Neuronal stem cell (in vitro differentiated cells): ENCODE measurements at regions not wholly inside any gene's neighbourhood (a gene's known extent, or its start where the extent isn't known, plus 50 kb on each side); places are given as distances from the start of the nearest gene placed in this dataset.

Experiments used
- DNase-seq: peaks from one replicate; pipeline ENCODE4 v3.0.0-alpha.2; 2013; ENCODE audit warnings: low spot score
- H2AFZ ChIP-seq: one replicate; pipeline ENCODE4 v1.6.1; 2013; ENCODE audit warnings: mild to moderate bottlenecking, low read length, inconsistent platforms
- H2AK5ac ChIP-seq: 2 replicates; pipeline ENCODE4 v1.6.1; 2013; ENCODE audit warnings: low read depth, mild to moderate bottlenecking, inconsistent platforms, low read length, moderate library complexity, mixed read lengths
- H2BK120ac ChIP-seq: 2 replicates; pipeline ENCODE4 v1.6.1; 2013; ENCODE audit warnings: low read depth, mild to moderate bottlenecking, inconsistent platforms, low read length, moderate library complexity, mixed read lengths
- H2BK12ac ChIP-seq: one replicate; pipeline ENCODE4 v1.6.1; 2013; ENCODE audit warnings: low read length, inconsistent platforms
- H2BK15ac ChIP-seq: 2 replicates; pipeline ENCODE4 v1.6.1; 2013; ENCODE audit warnings: mild to moderate bottlenecking, low read length, inconsistent platforms, mixed read lengths
- H2BK5ac ChIP-seq: one replicate; pipeline ENCODE4 v1.6.1; 2013; ENCODE audit warnings: inconsistent platforms, mild to moderate bottlenecking, low read length, moderate library complexity
- H3K14ac ChIP-seq: one replicate; pipeline ENCODE4 v1.6.1; 2013; ENCODE audit warnings: low read length, inconsistent platforms
- H3K18ac ChIP-seq: 2 replicates; pipeline ENCODE4 v1.6.1; 2013; ENCODE audit warnings: low read length, inconsistent platforms
- H3K23ac ChIP-seq: 2 replicates; pipeline ENCODE4 v1.6.1; 2013; ENCODE audit warnings: low read depth, mild to moderate bottlenecking, mixed read lengths, low read length, inconsistent platforms; ENCODE audit not compliant: poor library complexity
- H3K27ac ChIP-seq: replicated peaks from 3 replicates; pipeline ENCODE4 v1.5.1; 2013; ENCODE audit warnings: low read length, inconsistent platforms
- H3K27me3 ChIP-seq, 3 experiments: 2 replicates each; pipeline ENCODE4 v1.6.1; 2013; ENCODE audit warnings: low read length in 3 of 3, mild to moderate bottlenecking in 2 of 3, inconsistent platforms in 1 of 3, low read depth in 1 of 3, mixed read lengths in 1 of 3, moderate library complexity in 1 of 3; ENCODE audit not compliant: control insufficient read depth in 3 of 3, insufficient read depth in 3 of 3
- H3K36me3 ChIP-seq, 2 donors: replicated peaks in 1 of 2; 2 replicates each; pipeline ENCODE4 v1.6.1; 2013; ENCODE audit warnings: low read length in 2 of 2; ENCODE audit not compliant: control insufficient read depth in 2 of 2, insufficient read depth in 2 of 2
- H3K4ac ChIP-seq: 2 replicates; pipeline ENCODE4 v1.6.1; 2013; ENCODE audit warnings: inconsistent platforms, mild to moderate bottlenecking, low read length, moderate library complexity
- H3K4me1 ChIP-seq, 2 donors: 1 replicate in 1 of 2; 2 replicates in 1 of 2; pipeline ENCODE4 v1.6.1; 2013; ENCODE audit warnings: low read length in 2 of 2, low read depth in 1 of 2; ENCODE audit not compliant: control insufficient read depth in 2 of 2, insufficient read depth in 1 of 2
- H3K4me2 ChIP-seq: one replicate; pipeline ENCODE4 v1.6.1; 2013; ENCODE audit warnings: mild to moderate bottlenecking, low read length, inconsistent platforms; ENCODE audit not compliant: insufficient read depth, poor library complexity, severe bottlenecking
- H3K4me3 ChIP-seq, 2 donors: 2 replicates each; pipeline ENCODE4 v1.5.1; 2013; ENCODE audit warnings: low read length in 2 of 2, mild to moderate bottlenecking in 2 of 2, inconsistent platforms in 1 of 2, moderate library complexity in 1 of 2
- H3K79me1 ChIP-seq: one replicate; pipeline ENCODE4 v1.6.1; 2013; ENCODE audit warnings: low read depth, mild to moderate bottlenecking, inconsistent platforms, low read length, moderate library complexity
- H3K9ac ChIP-seq: one replicate; pipeline ENCODE4 v1.6.1; 2013; ENCODE audit warnings: mild to moderate bottlenecking, low read depth, low read length, inconsistent platforms; ENCODE audit not compliant: poor library complexity
- H3K9me3 ChIP-seq, 2 donors: replicated peaks in 1 of 2; 2 replicates each; pipeline versions ENCODE3 to v1.6.1; 2013; ENCODE audit warnings: low read length in 2 of 2, mild to moderate bottlenecking in 2 of 2, inconsistent platforms in 1 of 2, low read depth in 1 of 2, mixed read lengths in 1 of 2, moderate library complexity in 1 of 2; ENCODE audit not compliant: control insufficient read depth in 2 of 2, insufficient read depth in 1 of 2
- H4K8ac ChIP-seq: one replicate; pipeline ENCODE4 v1.6.1; 2013; ENCODE audit warnings: low read depth, mild to moderate bottlenecking, inconsistent platforms, low read length, moderate library complexity
- H4K91ac ChIP-seq: one replicate; pipeline ENCODE4 v1.6.1; 2013; ENCODE audit warnings: low read length, low read depth, mild to moderate bottlenecking, inconsistent platforms; ENCODE audit not compliant: poor library complexity
- WGBS, 2 donors: extraction: QIAGEN DNeasy Blood & Tissue Kit; methylation state at CpG; one replicate each; pipeline ENCODE4 v1.1.7; 2013; ENCODE audit warnings: missing lambda C conversion rate in 2 of 2, mixed read lengths in 1 of 2; ENCODE audit not compliant: insufficient read length in 2 of 2, insufficient replicate concordance in 1 of 2; ENCODE audit errors: extremely low coverage in 2 of 2; 5-methylcytosine and 5-hydroxymethylcytosine counted together

GRCh38 chr3:144173491-144173890 lies 201.9 kb downstream of the DIPK2A start:
- DNase-seq = no peak
- Histone ChIP-seq H3K4me2 (no peak overlapping the region), H3K23ac (no peak overlapping the region), H2BK120ac (no peak overlapping the region), H2AFZ (no peak overlapping the region), H4K8ac (no peak overlapping the region), H2AK5ac (no peak overlapping the region), H2BK15ac (no peak overlapping the region), H3K18ac (no peak overlapping the region), H2BK12ac (no peak overlapping the region), H3K4me1 (no peaks in the 10 kb centered on the region), H3K79me1 (no peaks in the 10 kb centered on the region), H3K36me3 (no peaks in the 10 kb centered on the region), H3K27ac (no peak overlapping the region), H3K9me3 (no peaks in the 10 kb centered on the region), H3K9ac (no peak overlapping the region), H2BK5ac (no peak overlapping the region), H3K27me3 (no peaks in the 10 kb centered on the region), H3K14ac (no peak overlapping the region), H4K91ac (no peak overlapping the region), H3K4ac (no peak overlapping the region), H3K4me3 (no peak overlapping the region)
- WGBS, 2 donors = 100% methylated on average over 1 of the region's 1 CpG; no CpG with 5 or more reads in 1 of the 2 donors

GRCh38 chr3:144175644-144176425 lies 204.2 kb downstream of the DIPK2A start:
- no peaks in the 10 kb centered on the region for H3K27me3 ChIP-seq
- H3K14ac ChIP-seq = no peak overlapping the region
- H3K4me3 ChIP-seq = no peak overlapping the region
- H2AFZ ChIP-seq = no peak overlapping the region
- no peak overlapping the region for H3K4ac ChIP-seq
- H2BK120ac ChIP-seq = no peak overlapping the region
- no peak overlapping the region for H2BK15ac ChIP-seq
- no peak overlapping the region for H4K8ac ChIP-seq
- no peak overlapping the region for H2BK12ac ChIP-seq
- H3K27ac ChIP-seq = no peak overlapping the region
- no peak for DNase-seq
- H3K4me1 ChIP-seq = no peaks in the 10 kb centered on the region
- no peak overlapping the region for H3K4me2 ChIP-seq
- H2BK5ac ChIP-seq = no peak overlapping the region
- H2AK5ac ChIP-seq = no peak overlapping the region
- no peak overlapping the region for H4K91ac ChIP-seq
- WGBS, 2 donors = no CpG with 5 or more reads among the region's 21 CpGs
- H3K9ac ChIP-seq = no peak overlapping the region
- H3K36me3 ChIP-seq = no peaks in the 10 kb centered on the region
- H3K9me3 ChIP-seq = no peaks in the 10 kb centered on the region
- no peaks in the 10 kb centered on the region for H3K79me1 ChIP-seq
- H3K18ac ChIP-seq = no peak overlapping the region
- no peak overlapping the region for H3K23ac ChIP-seq

DNA sequence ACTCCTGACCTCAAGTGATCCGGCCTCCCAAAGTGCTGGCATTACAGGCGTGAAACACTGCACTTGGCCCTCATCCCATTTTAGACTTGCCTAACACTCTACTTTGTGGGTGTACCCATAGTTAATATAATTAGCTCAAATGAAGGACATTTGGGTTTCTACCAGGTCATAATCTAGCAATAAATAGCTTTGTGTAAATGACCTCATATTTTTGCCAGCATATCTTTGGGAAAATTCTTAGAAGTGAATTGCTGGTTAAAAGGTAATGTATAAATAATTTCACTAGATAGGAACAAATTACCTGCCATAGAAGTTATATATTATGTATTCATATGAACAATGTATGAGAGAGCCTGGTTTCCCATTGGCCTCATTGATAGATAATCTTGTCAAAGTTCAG lies 206.0 kb downstream of the DIPK2A start:
- Histone ChIP-seq H3K36me3 (no peaks in the 10 kb centered on the region), H3K27me3 (no peaks in the 10 kb centered on the region), H2AK5ac (no peak overlapping the region), H3K4me1 (no peaks in the 10 kb centered on the region), H3K9me3 (no peaks in the 10 kb centered on the region), H3K14ac (no peak overlapping the region), H3K4me3 (no peak overlapping the region), H3K9ac (no peak overlapping the region), H3K23ac (no peak overlapping the region), H3K79me1 (no peaks in the 10 kb centered on the region), H2BK5ac (no peak overlapping the region), H2BK15ac (no peak overlapping the region), H3K4me2 (no peak overlapping the region), H3K27ac (no peak overlapping the region), H4K91ac (no peak overlapping the region), H3K18ac (no peak overlapping the region), H3K4ac (no peak overlapping the region), H2BK12ac (no peak overlapping the region), H2AFZ (no peak overlapping the region), H2BK120ac (no peak overlapping the region), H4K8ac (no peak overlapping the region)
- no CpG with 5 or more reads among the region's 2 CpGs for WGBS, 2 donors
- DNase-seq = no peak

DNA sequence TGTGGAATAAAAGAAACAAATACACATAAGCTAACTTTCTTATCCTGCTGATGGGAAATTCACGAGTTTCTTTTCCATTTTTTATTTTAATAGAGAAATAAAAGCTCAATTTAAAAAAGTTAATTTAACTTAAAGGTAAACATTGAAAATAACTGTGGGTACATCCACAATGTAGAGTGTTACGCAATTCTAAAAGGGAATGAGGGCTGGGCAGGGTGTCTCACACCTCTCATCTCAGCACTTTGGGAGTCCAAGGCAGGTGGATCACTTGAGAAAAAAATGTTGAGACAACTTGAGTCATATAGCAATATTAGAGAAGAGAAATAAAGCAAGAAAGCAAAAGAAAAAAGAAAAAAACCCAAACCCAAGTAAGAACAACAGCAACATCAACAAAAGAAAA lies 207.0 kb downstream of the DIPK2A start:
- Histone ChIP-seq H3K4me2 (no peak overlapping the region), H2AK5ac (no peak overlapping the region), H3K27ac (no peak overlapping the region), H3K14ac (no peak overlapping the region), H3K27me3 (no peaks in the 10 kb centered on the region), H3K18ac (no peak overlapping the region), H3K4ac (no peak overlapping the region), H3K4me1 (no peaks in the 10 kb centered on the region), H2BK12ac (no peak overlapping the region), H3K9ac (no peak overlapping the region), H4K8ac (no peak overlapping the region), H3K4me3 (no peak overlapping the region), H3K36me3 (no peaks in the 10 kb centered on the region), H3K79me1 (no peaks in the 10 kb centered on the region), H2BK15ac (no peak overlapping the region), H2BK120ac (no peak overlapping the region), H2AFZ (no peak overlapping the region), H3K9me3 (no peaks in the 10 kb centered on the region), H4K91ac (no peak overlapping the region), H2BK5ac (no peak overlapping the region), H3K23ac (no peak overlapping the region)
- WGBS, 2 donors = no CpG with 5 or more reads among the region's 2 CpGs
- no peak for DNase-seq
